BLaER1 treated with 17β-estradiol and CSF1 and Interleukin-3, amounts not matched to agents 10 nM and 100 nM (cell line): ENCODE measurements at regions not wholly inside any gene's neighbourhood (a gene's known extent, or its start where the extent isn't known, plus 50 kb on each side); places are given as distances from the start of the nearest gene placed in this dataset.

ENCODE experiments used
- H3K27ac ChIP-seq, 11 experiments: shearing (Covaris generic); formaldehyde crosslinking; 2 replicates each; pipeline ENCODE4 v1.8.1; 2022
- H3K27me3 ChIP-seq, 11 experiments: shearing (Covaris generic); formaldehyde crosslinking; 2 replicates each; pipeline ENCODE4 v1.8.1; 2022
- H3K36me3 ChIP-seq, 11 experiments: shearing (Covaris generic); formaldehyde crosslinking; 2 replicates each; pipeline ENCODE4 v1.8.1; 2022
- H3K4me1 ChIP-seq, 10 experiments: shearing (Covaris generic); formaldehyde crosslinking; 2 replicates each; pipeline ENCODE4 v1.8.1; 2022
- H3K4me2 ChIP-seq, 11 experiments: shearing (Covaris generic); formaldehyde crosslinking; 2 replicates each; pipeline ENCODE4 v1.8.1; 2022
- H3K4me3 ChIP-seq, 10 experiments: shearing (Covaris generic); formaldehyde crosslinking; 2 replicates each; pipeline ENCODE4 v1.8.1; 2022
- H3K9ac ChIP-seq, 11 experiments: shearing (Covaris generic); formaldehyde crosslinking; 2 replicates each; pipeline ENCODE4 v1.8.1; 2022
- H3K9me3 ChIP-seq, 11 experiments: shearing (Covaris generic); formaldehyde crosslinking; replicated peaks in 1 of 11; 2 replicates each; pipeline ENCODE4 v1.8.1; 2022
- H4K20me1 ChIP-seq, 11 experiments: shearing (Covaris generic); formaldehyde crosslinking; 2 replicates each; pipeline ENCODE4 v1.8.1; 2022
- Cebpa-rat ChIP-seq, 11 experiments: shearing (Covaris generic); IDR thresholded peaks; 2 replicates each; pipeline ENCODE4 v1.8.1; 2022

- TF ChIP-seq Cebpa-rat (IDR thresholded peaks at IDR 0.05), result no peak
- H3K9ac ChIP-seq, result no peak overlapping the region
- no peak overlapping the region for H3K4me3 ChIP-seq
- H3K4me1 ChIP-seq, result no peaks in the 10 kb centered on the region
- H3K36me3 ChIP-seq, result no peaks in the 10 kb centered on the region
- H3K4me2 ChIP-seq, result no peak overlapping the region
- H3K27me3 ChIP-seq, result no peaks in the 10 kb centered on the region
- H3K9me3 ChIP-seq, result no peaks in the 10 kb centered on the region
- no peak overlapping the region for H3K27ac ChIP-seq
- no peaks in the 10 kb centered on the region; a peak in 1 of 22 replicates for H4K20me1 ChIP-seq
Observed at GRCh38 chr2:30074023-30074422, 72.8 kb upstream of the YPEL5 start.

- no peaks in the 10 kb centered on the region for H3K27me3 ChIP-seq
- H3K4me3 ChIP-seq, result no peak overlapping the region
- no peak overlapping the region for H3K4me2 ChIP-seq
- no peaks in the 10 kb centered on the region for H3K4me1 ChIP-seq
- no peak for TF ChIP-seq Cebpa-rat (IDR thresholded peaks at IDR 0.05)
- H3K36me3 ChIP-seq, result no peaks in the 10 kb centered on the region
- no peak overlapping the region for H3K27ac ChIP-seq
- no peaks in the 10 kb centered on the region for H4K20me1 ChIP-seq
- H3K9ac ChIP-seq, result no peak overlapping the region
- peaks cover 0 to 9% (median 0%) of the 10 kb centered on the region in 11 experiments; a peak in 5 of 22 replicates for H3K9me3 ChIP-seq
Observed at GRCh38 chr2:30078521-30078920, 68.3 kb upstream of the YPEL5 start.

GRCh38 chr2:30084915-30085314 lies 61.9 kb upstream of the YPEL5 start:
- no peak for TF ChIP-seq Cebpa-rat (IDR thresholded peaks at IDR 0.05)
- H3K27ac ChIP-seq, result no peak overlapping the region
- H3K4me3 ChIP-seq, result no peak overlapping the region
- H4K20me1 ChIP-seq, result no peaks in the 10 kb centered on the region
- H3K36me3 ChIP-seq, result no peaks in the 10 kb centered on the region
- H3K4me2 ChIP-seq, result no peak overlapping the region
- H3K27me3 ChIP-seq, result no peaks in the 10 kb centered on the region
- no peaks in the 10 kb centered on the region for H3K4me1 ChIP-seq
- peaks cover 0 to 9% (median 0%) of the 10 kb centered on the region in 11 experiments; a peak in 5 of 22 replicates for H3K9me3 ChIP-seq
- H3K9ac ChIP-seq, result no peak overlapping the region

- TF ChIP-seq Cebpa-rat (IDR thresholded peaks at IDR 0.05), result no peak
- H3K9ac ChIP-seq, result no peak overlapping the region
- no peak overlapping the region for H3K4me3 ChIP-seq
- H3K9me3 ChIP-seq, result no peaks in the 10 kb centered on the region
- no peak overlapping the region for H3K4me2 ChIP-seq
- H3K27me3 ChIP-seq, result no peaks in the 10 kb centered on the region
- H3K4me1 ChIP-seq, result no peaks in the 10 kb centered on the region
- no peaks in the 10 kb centered on the region for H3K36me3 ChIP-seq
- H3K27ac ChIP-seq, result no peak overlapping the region
- H4K20me1 ChIP-seq, result no peaks in the 10 kb centered on the region
Observed at GRCh38 chr2:30089171-30089570, 57.6 kb upstream of the YPEL5 start.

- no peaks in the 10 kb centered on the region for H4K20me1 ChIP-seq
- no peak overlapping the region for H3K9ac ChIP-seq
- H3K27me3 ChIP-seq, result no peaks in the 10 kb centered on the region
- H3K4me3 ChIP-seq, result no peak overlapping the region
- H3K4me1 ChIP-seq, result no peaks in the 10 kb centered on the region
- no peak overlapping the region for H3K27ac ChIP-seq
- H3K9me3 ChIP-seq, result no peaks in the 10 kb centered on the region
- TF ChIP-seq Cebpa-rat (IDR thresholded peaks at IDR 0.05), result no peak
- H3K4me2 ChIP-seq, result no peak overlapping the region
- no peaks in the 10 kb centered on the region for H3K36me3 ChIP-seq
Observed at GRCh38 chr2:30095402-30095801, 51.4 kb upstream of the YPEL5 start.

- Histone ChIP-seq H3K9me3 (0 out of 22 replicates have a peak, but pooled peaks cover 0 to under 1% (median 0%) of the 10 kb centered on the region in 11 experiments), H3K4me2 (no peak overlapping the region), H3K27me3 (no peaks in the 10 kb centered on the region), H3K4me3 (no peak overlapping the region), H3K9ac (no peak overlapping the region), H4K20me1 (no peaks in the 10 kb centered on the region), H3K27ac (no peak overlapping the region), H3K4me1 (no peaks in the 10 kb centered on the region), H3K36me3 (no peaks in the 10 kb centered on the region)
- no peak for TF ChIP-seq Cebpa-rat (IDR thresholded peaks at IDR 0.05)
Observed at GRCh38 chr2:30096451-30096850, 50.4 kb upstream of the YPEL5 start.
